SJSA1 (cell line): ENCODE measurements at regions not wholly inside any gene's neighbourhood (a gene's known extent, or its start where the extent isn't known, plus 50 kb on each side); places are given as distances from the start of the nearest gene placed in this dataset.

Source experiments
- DNase-seq, 2 experiments: peaks; one replicate each; pipeline ENCODE4 v3.0.0-alpha.2; 2015 to 2020; ENCODE audit warnings: low spot score in 2 of 2, low read depth in 1 of 2
- H3K27ac ChIP-seq: fragments of 250-450 bp; sonication (Bioruptor Pico); 2 replicates; pipeline ENCODE4 v1.5.1; 2020; ENCODE audit warnings: mild to moderate bottlenecking, moderate library complexity
- H3K27me3 ChIP-seq: fragments of 250-450 bp; sonication (Bioruptor Pico); replicated peaks from 2 replicates; pipeline ENCODE4 v1.5.1; 2020; ENCODE audit warnings: mild to moderate bottlenecking, moderate library complexity
- H3K36me3 ChIP-seq: fragments of 250-450 bp; sonication (Bioruptor Pico); 2 replicates; pipeline ENCODE4 v1.5.1; 2020; ENCODE audit warnings: mild to moderate bottlenecking
- H3K4me1 ChIP-seq: fragments of 250-450 bp; sonication (Bioruptor Pico); replicated peaks from 2 replicates; pipeline ENCODE4 v1.6.1; 2021; ENCODE audit warnings: mild to moderate bottlenecking
- H3K4me3 ChIP-seq: fragments of 250-450 bp; sonication (Bioruptor Pico); 2 replicates; pipeline ENCODE4 v1.5.1; 2020; ENCODE audit warnings: mild to moderate bottlenecking
- H3K9me3 ChIP-seq: fragments of 250-450 bp; sonication (Bioruptor Pico); replicated peaks from 2 replicates; pipeline ENCODE4 v1.5.1; 2020; ENCODE audit warnings: mild to moderate bottlenecking

DNA sequence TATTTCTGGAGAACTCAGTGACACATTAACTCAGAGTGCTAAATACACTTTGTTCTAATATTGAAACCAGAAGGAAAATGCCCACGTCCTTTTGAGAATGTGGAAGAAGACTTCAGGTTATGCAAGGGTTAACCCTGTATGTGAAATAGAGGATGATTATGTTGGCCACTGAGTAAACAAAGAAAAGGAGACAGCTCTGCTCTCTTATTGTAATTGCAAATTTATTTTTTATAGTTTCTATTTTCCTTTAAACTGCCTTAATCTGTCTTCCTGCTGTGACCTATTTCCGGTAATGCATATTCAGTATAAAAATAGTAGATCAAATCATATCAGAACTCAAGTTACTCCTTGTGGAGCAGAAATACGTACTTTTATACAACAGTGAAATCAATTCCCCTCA is 1239.2 kb downstream of the ROBO2 start:
- H3K9me3 ChIP-seq = no peaks in the 10 kb centered on the region
- H3K4me1 ChIP-seq = no peaks in the 10 kb centered on the region
- no peaks in the 10 kb centered on the region for H3K36me3 ChIP-seq
- no peak overlapping the region for H3K4me3 ChIP-seq
- no peak for DNase-seq
- H3K27me3 ChIP-seq = no peaks in the 10 kb centered on the region
- no peak overlapping the region for H3K27ac ChIP-seq

- Histone ChIP-seq H3K4me3 (no peak overlapping the region), H3K27me3 (no peaks in the 10 kb centered on the region), H3K36me3 (no peaks in the 10 kb centered on the region), H3K4me1 (no peaks in the 10 kb centered on the region), H3K9me3 (no peaks in the 10 kb centered on the region), H3K27ac (no peak overlapping the region)
- no peak for DNase-seq
Observed at GRCh38 chr3:78281381-78281780, 1241.5 kb downstream of the ROBO2 start.

DNA sequence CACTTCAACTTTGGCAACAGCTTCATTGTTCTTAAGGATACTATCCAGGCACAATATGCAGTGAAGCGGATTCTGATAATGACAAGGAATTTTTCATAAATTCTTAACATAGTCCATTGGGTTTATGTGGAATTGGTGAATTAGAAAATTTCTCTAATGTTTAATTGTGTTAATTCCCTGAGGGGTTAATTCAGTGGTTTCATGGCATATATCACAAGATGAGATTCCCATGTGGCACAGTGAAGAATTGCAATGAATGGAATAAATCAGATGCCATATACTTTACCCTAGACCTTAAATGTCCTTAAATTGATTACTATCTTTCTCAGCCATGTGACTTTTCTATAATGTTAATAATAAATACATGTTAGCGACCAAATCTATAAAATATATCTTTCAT is 1244.1 kb downstream of the ROBO2 start:
- DNase-seq = no peak
- Histone ChIP-seq H3K4me3 (no peak overlapping the region), H3K9me3 (no peaks in the 10 kb centered on the region), H3K4me1 (no peaks in the 10 kb centered on the region), H3K27me3 (no peaks in the 10 kb centered on the region), H3K27ac (no peak overlapping the region), H3K36me3 (no peaks in the 10 kb centered on the region)

DNA sequence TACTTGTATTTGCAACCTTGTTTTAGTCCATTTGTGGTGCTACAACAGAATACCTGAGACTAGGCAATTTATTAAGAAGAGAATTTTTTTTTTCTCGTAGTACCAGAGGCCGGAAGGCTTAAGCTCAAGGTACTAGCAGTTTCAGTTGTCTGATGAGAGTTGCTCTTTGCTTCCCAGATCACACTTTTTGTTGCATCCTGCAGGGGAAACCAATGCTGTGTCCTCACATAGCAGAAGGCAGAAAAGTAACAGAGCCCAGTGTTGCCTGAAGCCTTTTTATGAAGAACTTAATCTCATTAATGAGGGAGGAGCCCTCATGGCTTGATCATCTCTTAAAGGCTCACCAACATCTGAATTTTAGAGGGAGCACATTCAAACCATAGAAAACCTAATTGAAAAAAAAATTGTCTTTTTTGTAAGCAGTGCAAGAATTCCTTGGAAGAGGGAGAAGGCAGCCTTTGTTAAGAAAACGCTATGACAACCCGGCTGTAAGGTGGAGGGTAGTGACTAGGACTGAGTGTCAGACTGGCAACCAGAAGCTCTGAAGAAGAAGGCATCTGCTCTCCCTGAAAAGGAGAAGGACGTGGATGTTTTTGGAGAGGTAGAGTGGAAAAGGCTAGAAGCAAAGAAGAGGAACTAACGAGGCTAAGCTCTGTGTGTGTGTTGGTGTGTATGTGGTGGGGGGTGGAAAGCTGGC is 1245.3 kb downstream of the ROBO2 start:
- H3K9me3 ChIP-seq = no peaks in the 10 kb centered on the region
- H3K27me3 ChIP-seq = no peaks in the 10 kb centered on the region
- no peak overlapping the region for H3K4me3 ChIP-seq
- no peaks in the 10 kb centered on the region for H3K4me1 ChIP-seq
- DNase-seq = no peak
- H3K36me3 ChIP-seq = no peaks in the 10 kb centered on the region
- H3K27ac ChIP-seq = no peak overlapping the region

DNA sequence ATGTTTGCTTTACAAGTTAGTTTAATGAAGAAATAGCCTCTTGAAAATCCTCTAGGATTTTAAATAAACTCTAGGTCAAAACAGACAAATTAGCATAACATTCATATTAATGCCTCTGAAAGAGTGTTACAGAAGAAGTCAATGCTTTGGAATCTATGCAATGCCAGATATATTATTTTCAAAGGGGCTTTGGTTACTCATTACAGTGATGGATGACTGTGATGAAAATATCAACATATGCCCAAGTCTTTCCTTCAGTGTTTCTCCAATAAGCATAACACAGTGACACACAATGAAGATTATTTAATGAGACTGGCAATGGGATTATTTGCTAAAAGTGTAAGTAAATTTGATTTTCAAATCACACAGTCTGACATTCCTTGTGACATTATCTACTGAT is 1247.2 kb downstream of the ROBO2 start:
- H3K36me3 ChIP-seq = no peaks in the 10 kb centered on the region
- no peak for DNase-seq
- H3K27ac ChIP-seq = no peak overlapping the region
- no peaks in the 10 kb centered on the region for H3K4me1 ChIP-seq
- H3K27me3 ChIP-seq = no peaks in the 10 kb centered on the region
- no peaks in the 10 kb centered on the region for H3K9me3 ChIP-seq
- H3K4me3 ChIP-seq = no peak overlapping the region

DNA sequence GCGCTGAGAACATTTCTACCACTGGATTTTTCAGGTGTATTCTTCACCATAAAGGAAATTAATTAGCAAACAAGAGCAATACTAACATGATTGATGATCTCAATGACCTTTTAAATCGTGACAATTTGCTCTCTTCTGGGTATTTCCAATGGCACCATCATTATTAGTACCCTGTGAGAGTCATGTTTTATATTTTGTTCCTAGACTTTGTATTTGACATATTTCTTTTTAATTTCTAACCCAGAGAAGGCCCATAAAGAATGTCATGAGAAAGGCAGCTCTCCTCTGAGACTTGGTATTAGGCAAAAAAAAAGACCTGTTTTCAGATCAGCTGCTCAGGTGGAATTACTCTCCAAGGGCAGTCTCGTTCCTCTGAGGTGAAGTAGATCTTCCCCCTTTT is 1253.4 kb downstream of the ROBO2 start:
- DNase-seq = no peak
- no peaks in the 10 kb centered on the region for H3K4me1 ChIP-seq
- no peaks in the 10 kb centered on the region for H3K9me3 ChIP-seq
- H3K4me3 ChIP-seq = no peak overlapping the region
- H3K27me3 ChIP-seq = no peaks in the 10 kb centered on the region
- H3K36me3 ChIP-seq = no peaks in the 10 kb centered on the region
- no peak overlapping the region for H3K27ac ChIP-seq

- no peak overlapping the region for H3K27ac ChIP-seq
- H3K27me3 ChIP-seq = no peaks in the 10 kb centered on the region
- H3K9me3 ChIP-seq = no peaks in the 10 kb centered on the region
- no peaks in the 10 kb centered on the region for H3K4me1 ChIP-seq
- DNase-seq = no peak
- no peaks in the 10 kb centered on the region for H3K36me3 ChIP-seq
- H3K4me3 ChIP-seq = no peak overlapping the region
Observed at GRCh38 chr3:78304115-78304514, 1264.2 kb downstream of the ROBO2 start.

DNA sequence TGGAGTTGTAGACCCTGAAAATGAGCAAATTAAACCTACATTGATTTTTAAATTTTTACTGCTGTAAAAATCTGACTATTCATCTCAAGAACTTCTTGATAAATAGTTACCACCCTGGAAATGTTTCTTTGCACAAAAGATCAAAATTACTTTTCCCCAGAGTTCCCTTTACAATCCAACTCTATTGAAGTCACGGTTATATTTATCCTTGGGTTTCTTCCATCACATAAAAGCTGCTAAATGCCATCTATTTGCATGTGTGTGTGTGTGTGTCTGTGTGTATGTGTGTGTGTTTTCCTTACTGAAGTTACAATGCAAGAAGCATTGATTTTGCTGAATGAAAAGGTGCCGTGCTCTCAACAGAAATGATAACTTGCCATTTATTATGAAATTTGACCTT is 1273.0 kb downstream of the ROBO2 start:
- no peak overlapping the region for H3K4me3 ChIP-seq
- H3K4me1 ChIP-seq = no peaks in the 10 kb centered on the region
- no peaks in the 10 kb centered on the region for H3K27me3 ChIP-seq
- no peaks in the 10 kb centered on the region for H3K36me3 ChIP-seq
- DNase-seq = no peak
- H3K27ac ChIP-seq = no peak overlapping the region
- H3K9me3 ChIP-seq = no peaks in the 10 kb centered on the region

DNA sequence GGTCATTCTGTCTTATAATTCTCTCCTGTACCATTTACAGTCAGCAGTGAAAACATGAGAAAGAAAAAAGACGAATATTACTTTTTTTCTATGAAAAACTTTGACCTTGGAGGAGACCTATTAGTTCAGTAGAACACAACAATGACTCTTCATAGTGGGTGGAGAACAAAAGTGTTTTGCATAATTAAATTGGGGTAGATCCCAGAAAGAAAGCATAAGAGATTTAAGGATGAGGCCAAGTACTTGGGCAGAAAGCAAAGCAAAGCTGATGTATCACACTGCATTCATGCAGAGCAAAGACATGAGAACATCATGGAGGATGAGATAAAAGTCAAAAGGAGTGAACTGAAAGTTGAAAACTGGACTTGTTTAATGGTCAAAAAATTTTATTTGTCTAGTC is 1273.4 kb downstream of the ROBO2 start:
- DNase-seq = no peak

DNA sequence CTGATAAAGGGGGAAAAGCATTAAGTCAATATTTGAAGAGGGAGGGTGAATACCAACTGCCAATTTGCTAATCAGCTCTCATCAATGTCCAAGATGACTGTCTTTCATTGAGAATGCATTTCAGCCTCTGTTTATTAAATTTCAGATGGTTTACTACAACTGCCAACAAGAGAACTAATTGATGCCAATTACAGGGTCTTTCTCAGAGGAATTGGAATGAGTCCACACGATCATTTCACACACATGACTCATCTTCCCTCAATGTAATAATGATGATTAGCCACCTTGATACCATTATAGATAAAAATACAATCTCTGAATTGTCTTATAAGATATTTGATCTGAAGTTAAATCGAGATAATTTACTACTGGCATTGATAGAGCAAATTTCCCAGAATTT is 1274.4 kb downstream of the ROBO2 start:
- Histone ChIP-seq H3K27ac (no peak overlapping the region), H3K27me3 (no peaks in the 10 kb centered on the region), H3K36me3 (no peaks in the 10 kb centered on the region), H3K9me3 (no peaks in the 10 kb centered on the region), H3K4me1 (no peaks in the 10 kb centered on the region), H3K4me3 (no peak overlapping the region)
- no peak for DNase-seq

More for the DNA sequence above, 1273.4 kb downstream of the ROBO2 start:
- Histone ChIP-seq H3K4me1 (no peaks in the 10 kb centered on the region), H3K27me3 (no peaks in the 10 kb centered on the region), H3K9me3 (no peaks in the 10 kb centered on the region), H3K4me3 (no peak overlapping the region), H3K36me3 (no peaks in the 10 kb centered on the region), H3K27ac (no peak overlapping the region)

DNA sequence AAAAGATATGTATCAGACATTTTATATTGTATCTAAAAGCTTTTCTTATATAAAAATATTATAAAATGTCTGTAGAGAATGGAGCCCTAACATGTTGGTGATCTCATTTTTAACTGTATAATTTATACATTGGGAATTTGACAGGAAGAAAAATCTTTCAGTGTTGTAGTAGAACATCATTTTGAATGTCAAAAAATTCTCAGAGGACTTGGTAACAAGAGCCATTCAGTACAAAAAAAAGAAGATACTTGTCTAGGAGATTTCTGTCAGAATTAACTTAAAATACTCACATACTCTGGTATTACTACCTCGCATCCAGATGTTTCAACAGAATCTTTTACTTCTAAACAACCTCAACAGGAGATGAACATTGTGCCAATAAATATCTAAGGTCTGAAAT is 1277.9 kb downstream of the ROBO2 start:
- Histone ChIP-seq H3K9me3 (no peaks in the 10 kb centered on the region), H3K27me3 (no peaks in the 10 kb centered on the region), H3K36me3 (no peaks in the 10 kb centered on the region), H3K4me1 (no peaks in the 10 kb centered on the region), H3K4me3 (no peak overlapping the region), H3K27ac (no peak overlapping the region)
- DNase-seq = no peak

DNA sequence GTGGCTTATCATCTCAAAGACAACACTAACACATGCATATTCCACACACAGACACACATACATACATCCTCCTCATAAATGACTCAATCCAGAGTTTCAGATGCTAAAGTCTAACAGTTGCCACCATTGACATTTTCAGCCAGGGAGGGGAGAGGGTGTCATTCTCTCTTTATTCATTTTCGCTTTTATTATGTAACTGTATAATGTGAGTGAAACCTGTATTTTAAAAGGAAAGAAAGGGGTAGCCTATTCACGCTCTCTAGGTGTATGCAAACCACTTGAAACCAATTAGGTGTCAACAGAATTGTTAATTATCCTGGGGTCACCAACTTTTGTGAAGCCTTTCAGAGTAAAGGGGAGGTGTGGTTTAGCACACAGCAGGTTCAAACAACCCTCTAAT is 1282.9 kb downstream of the ROBO2 start:
- Histone ChIP-seq H3K4me1 (no peaks in the 10 kb centered on the region), H3K36me3 (no peaks in the 10 kb centered on the region), H3K27me3 (no peaks in the 10 kb centered on the region), H3K27ac (no peak overlapping the region), H3K9me3 (no peaks in the 10 kb centered on the region), H3K4me3 (no peak overlapping the region)
- no peak for DNase-seq

DNA sequence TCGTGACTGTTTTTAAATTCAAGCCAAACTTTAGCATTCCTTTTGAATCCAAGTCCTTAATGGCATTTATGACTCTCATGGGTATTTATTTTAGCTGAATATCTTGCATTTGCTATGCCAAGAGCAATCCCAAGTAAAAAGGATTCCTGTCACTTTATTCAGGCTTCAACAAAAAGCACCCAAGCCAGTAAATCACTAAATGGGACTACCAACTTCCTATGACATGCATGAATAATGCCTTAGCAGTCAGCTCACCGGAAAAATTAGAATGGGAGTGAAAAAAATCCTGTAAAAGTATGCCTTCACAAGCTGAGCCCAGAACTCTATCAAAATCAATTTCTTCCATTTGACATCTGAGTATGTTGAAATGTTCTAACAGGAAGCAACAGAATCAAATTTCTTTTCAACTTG is 1297.9 kb downstream of the ROBO2 start:
- Histone ChIP-seq H3K27me3 (no peaks in the 10 kb centered on the region), H3K27ac (0 out of 2 replicates have a peak overlapping the region, but pooled peaks have one; percentile 31), H3K9me3 (no peaks in the 10 kb centered on the region), H3K4me3 (no peak overlapping the region), H3K36me3 (no peaks in the 10 kb centered on the region), H3K4me1 (peaks cover 14% of the 10 kb centered on the region)
- peak in 1 of 2 experiments; percentile 33 for DNase-seq

- Histone ChIP-seq H3K4me3 (no peak overlapping the region), H3K9me3 (no peaks in the 10 kb centered on the region), H3K4me1 (peaks cover 14% of the 10 kb centered on the region), H3K27ac (0 out of 2 replicates have a peak overlapping the region, but pooled peaks have one; percentile 31), H3K36me3 (no peaks in the 10 kb centered on the region), H3K27me3 (no peaks in the 10 kb centered on the region)
- DNase-seq = no peak
Observed at GRCh38 chr3:78338405-78338804, 1298.5 kb downstream of the ROBO2 start.

- H3K27me3 ChIP-seq = no peaks in the 10 kb centered on the region
- peaks cover 4% of the 10 kb centered on the region for H3K4me1 ChIP-seq
- H3K36me3 ChIP-seq = no peaks in the 10 kb centered on the region
- DNase-seq = no peak
- H3K4me3 ChIP-seq = no peak overlapping the region
- no peak overlapping the region for H3K27ac ChIP-seq
- no peaks in the 10 kb centered on the region for H3K9me3 ChIP-seq
Observed at GRCh38 chr3:78343221-78343620, 1303.3 kb downstream of the ROBO2 start.
